ENCODE measurements at regions not wholly inside any gene's neighbourhood (a gene's known extent, or its start where the extent isn't known, plus 50 kb on each side); places are given as distances from the start of the nearest gene placed in this dataset.

DNA sequence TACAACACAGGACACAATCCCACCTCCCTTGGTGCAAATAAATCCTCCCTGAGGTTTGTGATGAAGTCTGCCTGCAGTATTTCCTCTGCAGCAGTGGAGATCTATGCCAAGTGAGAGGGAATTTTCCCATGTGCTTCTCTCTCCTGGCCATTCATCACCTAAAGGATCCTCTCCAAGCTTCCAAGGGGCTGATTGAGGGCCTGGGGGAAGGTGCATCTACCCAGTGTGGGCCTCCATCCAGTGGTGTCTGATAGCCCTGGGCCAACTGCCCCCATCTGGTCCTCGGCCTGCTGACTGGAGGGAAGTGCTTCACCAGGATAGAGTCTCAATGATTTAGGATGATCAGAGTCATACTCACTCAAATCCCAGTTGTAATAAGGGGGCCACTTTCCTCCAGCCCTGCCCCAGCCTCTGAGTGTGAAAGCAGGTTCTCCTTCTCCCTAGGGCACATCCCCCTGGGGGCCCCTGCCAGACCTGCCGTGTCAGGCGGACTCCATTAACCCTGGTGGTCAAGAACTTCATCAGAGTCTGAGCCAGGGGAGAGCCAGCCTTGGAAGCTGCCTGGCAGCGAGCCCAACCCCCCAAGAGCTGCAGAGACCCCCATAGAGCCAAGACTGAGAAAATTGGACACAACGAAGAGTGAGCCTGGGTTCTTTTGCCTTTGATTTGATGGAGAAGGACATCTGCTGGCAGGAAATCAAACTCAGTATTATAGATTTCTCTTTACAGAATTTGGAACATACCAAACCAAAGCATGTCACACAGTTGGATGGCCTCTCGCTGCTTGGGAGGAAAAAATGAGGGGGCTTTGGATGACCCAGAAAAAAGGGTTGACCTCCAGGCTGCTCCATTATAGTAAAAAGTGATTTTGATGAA is 509.6 kb downstream of the CMPK2 start:
- DNase-seq (ENCODE audit: low spot score) = no peak

GRCh38 chr2:6358546-6358945 is 507.2 kb downstream of the CMPK2 start:
- DNase-seq (ENCODE audit: low spot score) = no peak

GRCh38 chr2:6358985-6359384 is 506.7 kb downstream of the CMPK2 start:
- no peak for DNase-seq (ENCODE audit: low spot score)

DNA sequence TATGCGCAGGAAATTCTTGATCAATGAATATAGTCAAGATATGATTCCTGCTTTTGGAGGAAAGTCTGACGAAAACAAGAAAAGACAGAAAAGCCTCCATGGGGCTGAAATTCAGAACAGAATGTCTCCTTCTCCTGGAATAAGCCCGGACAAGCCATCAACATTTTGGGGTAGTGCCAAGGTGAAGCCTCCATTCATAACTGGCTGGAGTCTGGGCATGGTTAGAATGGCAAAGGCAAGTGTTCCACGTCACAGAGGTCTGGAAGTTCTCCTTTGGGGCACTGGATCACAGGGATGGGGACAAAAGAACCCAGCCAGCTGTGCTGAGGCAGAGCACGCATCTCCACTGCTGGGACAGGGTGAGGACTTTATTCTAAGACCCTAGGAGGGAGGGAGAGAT is 505.7 kb downstream of the CMPK2 start:
- no peak for DNase-seq (ENCODE audit: low spot score)

GRCh38 chr2:6362671-6363450 is 502.8 kb downstream of the CMPK2 start:
- DNase-seq (ENCODE audit: low spot score) = no peak

- DNase-seq (ENCODE audit: low spot score) = no peak
Observed at GRCh38 chr2:6368281-6368680, 497.4 kb downstream of the CMPK2 start.

GRCh38 chr2:6369266-6369665 is 496.4 kb downstream of the CMPK2 start:
- no peak for DNase-seq (ENCODE audit: low spot score)

DNA sequence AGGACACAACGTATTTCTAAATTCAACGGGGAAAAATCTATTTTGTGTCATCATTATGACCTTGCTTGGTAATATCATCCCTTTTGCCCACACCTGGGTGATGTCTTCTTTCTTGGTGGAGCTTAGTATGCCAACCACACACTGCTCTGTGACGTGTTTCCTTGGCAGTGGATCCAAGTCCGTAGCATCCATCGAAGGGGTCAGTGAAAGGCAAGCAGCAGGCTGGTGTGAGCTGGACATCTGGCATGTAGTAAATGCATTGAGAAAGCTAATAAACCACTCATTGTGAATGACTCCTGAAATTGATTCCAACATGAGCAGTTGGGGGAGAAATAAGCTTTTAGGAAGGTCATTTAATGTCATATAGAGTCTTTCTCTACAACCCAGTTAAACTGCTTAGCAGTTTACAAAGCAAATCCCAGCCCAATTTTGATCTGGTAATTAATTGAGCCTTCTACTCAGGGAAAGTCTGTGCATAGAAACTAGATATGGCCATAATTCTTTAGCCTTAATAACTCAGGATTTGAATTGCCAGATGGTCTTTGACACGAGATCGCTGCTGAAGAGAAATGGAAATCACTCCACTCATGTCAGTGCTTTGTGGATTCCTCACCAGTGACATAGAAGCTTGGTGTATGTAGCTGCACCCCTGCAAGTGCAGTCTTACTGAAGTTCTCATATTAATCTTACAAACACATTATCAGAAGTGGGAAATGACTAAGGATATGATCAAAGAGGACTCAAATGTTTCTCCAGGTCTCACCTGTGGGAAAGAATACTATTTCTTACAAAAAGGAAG is 494.8 kb downstream of the CMPK2 start:
- DNase-seq (ENCODE audit: low spot score) = no peak

DNA sequence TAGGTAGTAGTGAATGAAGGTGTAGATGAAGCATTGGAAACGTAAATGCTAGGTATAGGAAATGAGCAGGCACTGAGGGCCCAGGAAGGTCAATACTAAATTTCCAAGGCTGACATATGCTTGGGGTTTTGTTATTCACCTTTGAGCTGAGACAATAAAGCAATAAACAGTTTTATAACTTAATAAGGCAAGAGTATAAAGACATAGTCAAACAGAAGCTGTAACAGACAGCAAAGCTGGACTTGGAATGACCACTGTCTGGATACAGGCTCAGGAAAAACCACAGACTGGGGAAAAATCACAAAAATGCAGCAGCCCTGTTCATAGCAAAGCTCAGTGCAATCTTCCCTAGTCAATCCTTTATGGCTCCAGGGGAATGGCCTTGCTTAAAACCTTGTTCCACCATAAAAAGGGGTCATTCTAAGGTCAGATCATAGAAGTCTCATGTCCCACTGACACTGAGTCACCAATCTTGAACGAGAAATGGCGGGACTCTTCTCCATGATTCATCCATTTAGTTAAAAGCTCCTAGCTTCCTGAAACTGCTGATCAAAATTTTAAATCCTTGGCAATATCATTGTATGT is 493.3 kb downstream of the CMPK2 start:
- no peak for DNase-seq (ENCODE audit: low spot score)

- DNase-seq (ENCODE audit: low spot score) = no peak
Observed at GRCh38 chr2:6381326-6381725, 484.4 kb downstream of the CMPK2 start.

DNA sequence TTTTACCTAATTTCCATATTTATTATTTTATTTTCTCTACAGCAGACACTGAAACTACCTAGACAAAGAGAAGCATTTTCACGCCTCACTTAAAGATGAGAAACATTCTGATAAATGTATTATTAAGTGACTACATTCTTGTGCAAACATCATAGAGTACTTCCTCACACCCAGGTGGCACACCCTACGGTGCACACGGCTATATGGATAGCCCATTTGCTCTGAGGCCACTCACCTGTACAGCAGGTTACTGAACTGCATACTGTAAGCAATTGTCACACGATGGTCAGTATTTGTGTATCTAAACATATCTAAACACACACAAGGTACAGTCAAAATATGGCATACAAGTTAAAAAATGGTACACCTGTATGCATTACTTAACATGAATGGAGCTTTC is 481.4 kb downstream of the CMPK2 start:
- no peak for DNase-seq (ENCODE audit: low spot score)

DNA sequence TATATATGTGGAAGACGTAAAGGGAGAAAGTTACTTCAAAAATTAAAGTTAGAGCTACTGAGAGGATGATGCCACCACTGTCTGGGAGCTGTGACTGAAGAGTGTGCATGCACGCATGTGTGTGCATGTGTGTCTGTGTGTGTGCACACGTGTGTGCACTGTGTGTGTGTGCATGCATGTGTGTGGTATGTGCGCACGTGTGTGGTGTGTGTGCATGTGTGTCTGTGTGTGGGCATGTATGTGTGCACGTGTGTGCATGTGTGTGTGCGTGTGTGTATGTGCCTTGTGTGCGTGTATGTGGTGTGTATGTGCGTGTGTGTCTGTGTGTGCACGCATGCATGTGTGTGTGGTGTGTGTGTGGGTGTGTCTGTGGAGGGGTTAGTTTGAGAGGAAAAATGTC is 473.4 kb downstream of the CMPK2 start:
- DNase-seq (ENCODE audit: low spot score) = no peak

DNA sequence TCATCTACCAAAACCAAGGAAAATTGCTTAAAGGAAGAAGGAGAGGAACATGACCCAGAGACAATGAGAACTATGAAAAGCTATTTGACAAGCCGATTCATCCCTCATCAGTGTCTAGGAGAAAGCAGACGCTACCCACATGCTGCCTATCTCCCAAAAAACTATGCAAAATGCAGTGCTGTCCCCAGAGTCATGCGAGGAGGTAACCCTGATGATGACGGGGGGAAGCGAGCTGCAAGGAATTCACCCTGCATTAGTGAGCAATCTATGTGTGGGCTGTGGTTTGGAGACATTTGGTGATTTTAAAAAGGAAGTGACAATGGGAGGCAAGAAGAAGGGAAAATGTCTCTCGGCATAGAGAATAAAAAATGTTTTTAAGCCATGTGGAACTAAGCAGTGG is 472.7 kb downstream of the CMPK2 start:
- DNase-seq (ENCODE audit: low spot score) = no peak

DNA sequence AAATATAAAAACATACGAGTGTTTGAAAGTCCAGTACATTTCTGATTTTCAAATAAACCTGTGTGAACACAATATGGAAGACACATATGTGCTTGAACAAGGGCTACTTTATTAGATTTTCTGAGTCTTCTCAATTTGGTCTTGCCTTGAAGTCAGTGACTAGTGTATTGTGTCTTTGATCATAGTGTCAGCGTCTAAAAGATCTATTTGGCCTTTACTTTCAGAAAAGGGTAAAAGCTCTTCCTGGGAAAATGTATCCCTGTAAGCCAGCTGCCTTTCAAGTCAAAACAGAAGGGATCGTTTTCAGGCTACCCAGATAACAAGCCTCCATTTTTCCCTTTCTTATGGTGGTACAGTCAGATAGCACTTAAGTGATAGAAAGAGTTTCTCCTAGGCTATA is 471.9 kb downstream of the CMPK2 start:
- DNase-seq (ENCODE audit: low spot score) = no peak

DNA sequence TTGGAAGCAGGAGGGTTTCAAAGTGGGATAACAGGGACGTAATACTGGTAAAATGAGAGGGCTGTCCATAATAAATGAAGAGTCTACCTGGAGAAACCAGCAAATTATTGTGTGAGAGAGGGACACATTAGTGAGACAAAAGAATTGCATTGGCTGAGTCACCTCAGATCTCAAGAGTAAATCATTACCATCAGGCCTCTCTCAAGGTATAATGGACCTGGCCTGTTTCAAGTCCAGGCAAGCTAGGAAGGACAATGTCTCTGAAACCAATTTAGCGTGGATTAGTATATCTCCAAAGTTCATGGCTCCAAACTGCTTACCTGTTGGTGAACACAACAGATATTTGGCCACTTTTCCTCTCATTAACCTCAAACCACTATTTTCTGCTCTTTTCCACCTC is 471.4 kb downstream of the CMPK2 start:
- no peak for DNase-seq (ENCODE audit: low spot score)

- no peak for DNase-seq (ENCODE audit: low spot score)
Observed at GRCh38 chr2:6398421-6398820, 467.3 kb downstream of the CMPK2 start.

- DNase-seq (ENCODE audit: low spot score) = no peak
Observed at GRCh38 chr2:6401301-6401700, 464.4 kb downstream of the CMPK2 start.

DNA sequence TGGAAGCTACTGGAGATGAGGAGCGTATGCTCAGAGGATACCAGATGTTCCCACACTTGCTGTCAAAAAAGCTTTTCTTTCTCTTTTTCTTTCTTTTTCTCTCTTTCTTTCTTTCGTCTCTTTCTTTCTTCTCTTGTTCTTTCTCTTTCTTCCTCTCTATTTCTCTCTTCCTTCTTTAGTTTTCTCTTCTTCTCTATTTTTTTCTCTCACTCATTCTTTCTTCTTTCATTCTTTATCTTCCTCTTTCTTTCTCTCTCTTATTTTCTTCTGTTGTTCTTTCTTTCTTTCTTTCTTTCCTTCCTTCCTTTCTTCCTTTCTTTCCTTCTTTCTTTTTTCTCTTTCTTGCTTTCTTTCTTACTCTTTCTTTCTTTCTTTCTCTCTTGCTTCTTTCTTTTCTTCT is 457.6 kb downstream of the CMPK2 start:
- no peak for DNase-seq (ENCODE audit: low spot score)

- no peak for DNase-seq (ENCODE audit: low spot score)
Observed at GRCh38 chr2:6410313-6410712, 455.4 kb downstream of the CMPK2 start.

- DNase-seq (ENCODE audit: low spot score) = no peak
Observed at GRCh38 chr2:6412533-6413091, 453.1 kb downstream of the CMPK2 start.

- DNase-seq (ENCODE audit: low spot score) = no peak
Observed at GRCh38 chr2:6417050-6417449, 448.7 kb downstream of the CMPK2 start.

- DNase-seq (ENCODE audit: low spot score) = no peak
Observed at GRCh38 chr2:6418291-6418690, 447.4 kb downstream of the CMPK2 start.

All from hematopoietic multipotent progenitor cell treated with erythropoietin and hydrocortisone succinate and interleukin-3 and kit ligand, for 15 days (in vitro differentiated cells).